H1 (cell line): ENCODE measurements at regions not wholly inside any gene's neighbourhood (a gene's known extent, or its start where the extent isn't known, plus 50 kb on each side); places are given as distances from the start of the nearest gene placed in this dataset.

Experiments used
- CTCF ChIA-PET: fragments of 300-600 bp; sonication (Branson Sonifier 250); formaldehyde crosslinking; loops from one replicate; lab custom pipeline; 2021; ENCODE audit not compliant: partially characterized antibody; lab: Charles Lee
- POLR2A ChIA-PET: fragments of 300-600 bp; sonication (Branson Sonifier 250); formaldehyde crosslinking; loops from one replicate; lab custom pipeline; 2021; ENCODE audit warnings: inconsistent platforms; ENCODE audit not compliant: partially characterized antibody; lab: Charles Lee
- DNase-seq, 2 experiments: peaks; one replicate each; pipeline versions ENCODE4 v3.0.0 to v3.0.0-alpha.2; 2010 to 2022; ENCODE audit warnings: low spot score in 2 of 2, low read depth in 1 of 2, mixed read lengths in 1 of 2
- FAIRE-seq: peaks from 2 replicates; lab custom pipeline; 2011; peaks lifted over from hg19 to GRCh38; lab: Jason Lieb, UNC
- H2AFZ ChIP-seq: 2 replicates; pipeline ENCODE4 v1.8.1; 2012; ENCODE audit warnings: low read length, inconsistent platforms
- H2AK5ac ChIP-seq: 2 replicates; pipeline ENCODE4 v1.6.1; 2013; ENCODE audit warnings: low read depth, low read length
- H2BK120ac ChIP-seq: replicated peaks from 2 replicates; pipeline ENCODE3; 2013; ENCODE audit warnings: low read depth, low read length, inconsistent platforms
- H2BK12ac ChIP-seq: 2 replicates; pipeline ENCODE4 v1.6.1; 2013; ENCODE audit warnings: low read depth, low read length
- H2BK15ac ChIP-seq: 2 replicates; pipeline ENCODE4 v1.6.1; 2013; ENCODE audit warnings: low read length
- H2BK20ac ChIP-seq: 2 replicates; pipeline ENCODE4 v1.6.1; 2013; ENCODE audit warnings: low read length
- H2BK5ac ChIP-seq: 2 replicates; pipeline ENCODE4 v1.6.1; 2013; ENCODE audit warnings: low read depth, low read length
- H3K14ac ChIP-seq: 2 replicates; pipeline ENCODE4 v1.6.1; 2013; ENCODE audit warnings: inconsistent platforms; ENCODE audit not compliant: insufficient read length
- H3K18ac ChIP-seq: 2 replicates; pipeline ENCODE4 v1.6.1; 2013; ENCODE audit warnings: low read length; ENCODE audit errors: extremely low read depth
- H3K23ac ChIP-seq: 2 replicates; pipeline ENCODE4 v1.6.1; 2013; ENCODE audit warnings: inconsistent platforms; ENCODE audit not compliant: insufficient read length
- H3K23me2 ChIP-seq: 2 replicates; pipeline ENCODE4 v1.6.1; 2013; ENCODE audit warnings: low read depth, low read length
- H3K27ac ChIP-seq: 2 replicates; pipeline ENCODE4 v1.6.1; 2011; ENCODE audit warnings: low read depth, low read length, inconsistent platforms
- H3K27me3 ChIP-seq, 4 experiments: replicated peaks in 1 of 4; 1 replicate in 1 of 4; 2 replicates in 3 of 4; pipeline versions ENCODE4 v1.6.1 to v1.8.1; 2011 to 2013; ENCODE audit warnings: low read length in 3 of 4, mild to moderate bottlenecking in 3 of 4, inconsistent platforms in 2 of 4, mixed read lengths in 2 of 4, moderate library complexity in 1 of 4; ENCODE audit not compliant: control insufficient read depth in 3 of 4, insufficient read depth in 3 of 4; ENCODE audit errors: extremely low read depth in 1 of 4
- H3K36me3 ChIP-seq, 4 experiments: 2 replicates each; pipeline versions ENCODE4 v1.6.1 to v1.8.1; 2011 to 2013; ENCODE audit warnings: mild to moderate bottlenecking in 4 of 4, low read length in 3 of 4, moderate library complexity in 2 of 4, control low read depth in 1 of 4, inconsistent platforms in 1 of 4; ENCODE audit not compliant: insufficient read depth in 4 of 4, control insufficient read depth in 2 of 4
- H3K4ac ChIP-seq: replicated peaks from 2 replicates; pipeline ENCODE3; 2013; ENCODE audit warnings: low read length, low read depth, mixed read lengths, inconsistent platforms; ENCODE audit not compliant: insufficient read length
- H3K4me1 ChIP-seq, 4 experiments: replicated peaks in 1 of 4; 1 replicate in 1 of 4; 2 replicates in 3 of 4; pipeline versions ENCODE4 v1.6.1 to v1.8.1; 2011 to 2013; ENCODE audit warnings: low read length in 3 of 4, inconsistent platforms in 2 of 4, mixed read lengths in 1 of 4; ENCODE audit not compliant: insufficient read depth in 4 of 4, control insufficient read depth in 3 of 4
- H3K4me2 ChIP-seq, 2 experiments: 2 replicates each; pipeline versions ENCODE4 v1.6.1 to v1.8.1; 2011 to 2013; ENCODE audit warnings: low read depth in 2 of 2, low read length in 2 of 2, control low read depth in 1 of 2, inconsistent platforms in 1 of 2, mild to moderate bottlenecking in 1 of 2; ENCODE audit not compliant: insufficient read depth in 1 of 2
- H3K4me3 ChIP-seq, 4 experiments: fragments of 200-600, 300-600 bp in 1 of 4; sonication (generic), shearing (Covaris generic), sonication (Bioruptor Twin) in 1 of 4; 2 replicates each; pipeline versions ENCODE4 v1.5.1 to v1.8.1; 2011 to 2016; ENCODE audit warnings: low read length in 4 of 4, low read depth in 3 of 4, control low read depth in 2 of 4, inconsistent platforms in 2 of 4, mild to moderate bottlenecking in 2 of 4, mixed read lengths in 1 of 4, moderate library complexity in 1 of 4; ENCODE audit not compliant: insufficient read depth in 2 of 4; ENCODE audit errors: extremely low read depth in 1 of 4
- H3K56ac ChIP-seq: replicated peaks from 2 replicates; pipeline ENCODE3; 2013; ENCODE audit warnings: low read depth, mild to moderate bottlenecking, mixed read lengths, low read length, inconsistent platforms; ENCODE audit not compliant: insufficient read length
- H3K79me1 ChIP-seq: 2 replicates; pipeline ENCODE4 v1.6.1; 2013; ENCODE audit warnings: low read depth, low read length, control low read depth
- H3K79me2 ChIP-seq, 2 experiments: 2 replicates each; pipeline versions ENCODE4 v1.6.1 to v1.8.1; 2012 to 2013; ENCODE audit warnings: low read length in 2 of 2, mild to moderate bottlenecking in 2 of 2, inconsistent platforms in 1 of 2; ENCODE audit not compliant: insufficient read depth in 2 of 2, control insufficient read depth in 1 of 2
- H3K9ac ChIP-seq, 4 experiments: replicated peaks in 1 of 4; 1 replicate in 1 of 4; 2 replicates in 3 of 4; pipeline versions ENCODE4 v1.6.1 to v1.8.1; 2011 to 2013; ENCODE audit warnings: low read depth in 3 of 4, low read length in 3 of 4, control low read depth in 2 of 4, mild to moderate bottlenecking in 2 of 4, moderate library complexity in 2 of 4, inconsistent platforms in 1 of 4; ENCODE audit errors: extremely low read depth in 1 of 4
- H3K9me3 ChIP-seq, 2 experiments: 2 replicates each; pipeline versions ENCODE4 v1.6.1 to v1.8.1; 2012 to 2013; ENCODE audit warnings: mild to moderate bottlenecking in 2 of 2, moderate library complexity in 2 of 2, control low read depth in 1 of 2, inconsistent platforms in 1 of 2, low read depth in 1 of 2, low read length in 1 of 2, mixed read lengths in 1 of 2; ENCODE audit not compliant: insufficient read depth in 2 of 2
- H4K20me1 ChIP-seq, 2 experiments: replicated peaks in 1 of 2; 2 replicates each; pipeline versions ENCODE3 to v1.8.1; 2011 to 2013; ENCODE audit warnings: inconsistent platforms in 2 of 2, low read length in 2 of 2, mild to moderate bottlenecking in 1 of 2; ENCODE audit not compliant: insufficient read depth in 2 of 2, control insufficient read depth in 1 of 2
- H4K5ac ChIP-seq: 2 replicates; pipeline ENCODE4 v1.6.1; 2013; ENCODE audit warnings: low read length, low read depth, mixed read lengths, inconsistent platforms; ENCODE audit not compliant: insufficient read length
- H4K8ac ChIP-seq: 2 replicates; pipeline ENCODE4 v1.8.0; 2013; ENCODE audit warnings: mild to moderate bottlenecking, moderate library complexity, low read length, inconsistent platforms; ENCODE audit not compliant: insufficient read depth; ENCODE audit errors: extremely low read depth
- H4K91ac ChIP-seq: replicated peaks from 2 replicates; pipeline ENCODE3; 2013; ENCODE audit warnings: low read length, mixed read lengths, inconsistent platforms; ENCODE audit not compliant: insufficient read length
- BRCA1 ChIP-seq: IDR thresholded peaks from 2 replicates; pipeline ENCODE4 v1.6.1; 2012; ENCODE audit warnings: low read depth, low read length, improper control_type of control experiment
- HDAC2 ChIP-seq, 2 experiments: fragments of 300-600 bp in 1 of 2; sonication (generic) in 1 of 2; IDR thresholded peaks; 2 replicates each; pipeline ENCODE4 v1.6.1; 2011 to 2012; ENCODE audit warnings: low read depth in 2 of 2, low read length in 2 of 2, mild to moderate bottlenecking in 2 of 2, moderate library complexity in 2 of 2, borderline replicate concordance in 1 of 2, inconsistent platforms in 1 of 2
- JUN ChIP-seq: IDR thresholded peaks from 2 replicates; pipeline ENCODE4 v1.6.1; 2011; ENCODE audit warnings: low read depth, mild to moderate bottlenecking, improper control_type of control experiment, low read length
- JUND ChIP-seq: IDR thresholded peaks from 2 replicates; pipeline ENCODE4 v1.6.1; 2011; ENCODE audit warnings: mild to moderate bottlenecking, improper control_type of control experiment, low read length
- RXRA ChIP-seq: IDR thresholded peaks from 2 replicates; pipeline ENCODE4 v1.6.1; 2011; ENCODE audit warnings: low read depth, mild to moderate bottlenecking, low read length, moderate library complexity; ENCODE audit not compliant: insufficient read depth
- SIRT6 ChIP-seq: IDR thresholded peaks from one replicate; pipeline ENCODE4 v1.7.1; 2012; ENCODE audit warnings: low read length, inconsistent platforms
- TAF7 ChIP-seq: optimal IDR thresholded peaks from 2 replicates; pipeline ENCODE3; 2011; ENCODE audit warnings: low read depth, mild to moderate bottlenecking, inconsistent platforms, low read length, moderate library complexity, borderline replicate concordance
- TCF12 ChIP-seq: IDR thresholded peaks from 2 replicates; pipeline ENCODE4 v1.6.1; 2011; ENCODE audit warnings: low read depth, mild to moderate bottlenecking, low read length
- WGBS, 2 experiments: shearing (Covaris generic) in 1 of 2; methylation state at CpG; one replicate each; pipeline versions ENCODE4 v1.1.6 to v1.1.7; 2013 to 2015; ENCODE audit warnings: low lambda C conversion rate in 2 of 2, mixed read lengths in 2 of 2, inconsistent platforms in 1 of 2, low coverage in 1 of 2, missing lambda C conversion rate in 1 of 2; ENCODE audit not compliant: insufficient replicate concordance in 2 of 2, insufficient coverage in 1 of 2, insufficient read length in 1 of 2; ENCODE audit errors: extremely low coverage in 1 of 2, missing lambda C conversion rate in 1 of 2; 5-methylcytosine and 5-hydroxymethylcytosine counted together
- TF ChIP-seq, protein P1 (sequence below), 3 experiments: IDR thresholded peaks; 1 replicate in 2 of 3; 2 replicates in 1 of 3; pipeline versions ENCODE4 v1.5.1 to v1.6.1; 2011; ENCODE audit warnings: low read length in 3 of 3, mild to moderate bottlenecking in 3 of 3, inconsistent platforms in 2 of 3, low read depth in 1 of 3, moderate library complexity in 1 of 3; ENCODE audit not compliant: insufficient read depth in 1 of 3; ENCODE audit errors: control extremely low read depth in 1 of 3

DNA sequence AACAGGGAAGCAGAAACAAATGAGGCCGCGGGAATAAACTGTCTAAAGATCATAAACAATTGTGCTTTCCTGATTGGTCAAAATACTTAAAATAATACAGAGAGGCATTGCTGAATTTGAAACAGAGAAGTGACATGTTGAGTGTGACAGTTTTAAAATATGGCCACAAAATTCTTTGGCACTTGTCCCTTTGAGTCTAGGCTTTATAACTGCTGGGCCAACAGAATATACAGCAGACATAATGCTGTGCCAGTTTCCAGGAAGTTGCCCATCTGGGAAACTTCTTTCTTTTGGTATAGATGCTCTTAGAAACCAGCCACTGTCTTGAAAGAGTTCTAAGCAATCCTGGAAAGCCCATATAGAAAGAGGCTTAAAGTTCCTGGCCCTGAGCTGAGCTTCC, 668.4 kb downstream of the CENPC start:
- no peak overlapping the region for H2BK20ac ChIP-seq
- H3K18ac ChIP-seq: no peak overlapping the region
- no peak overlapping the region for H4K8ac ChIP-seq
- no peak overlapping the region for H2AK5ac ChIP-seq
- no peaks in the 10 kb centered on the region for H3K27me3 ChIP-seq
- no peak overlapping the region for H3K4me2 ChIP-seq
- H3K14ac ChIP-seq: no peak overlapping the region
- H2BK5ac ChIP-seq: no peak overlapping the region
- H4K5ac ChIP-seq: no peak overlapping the region
- no peaks in the 10 kb centered on the region for H4K20me1 ChIP-seq
- H2BK12ac ChIP-seq: no peak overlapping the region
- DNase-seq: no peak
- 91% methylated on average over 2 of the region's 2 CpGs; no CpG with 5 or more reads in 1 of the 2 experiments for WGBS, 2 experiments
- H3K79me1 ChIP-seq: no peaks in the 10 kb centered on the region
- H3K4ac ChIP-seq: no peak overlapping the region
- H3K23ac ChIP-seq: no peak overlapping the region
- no peaks in the 10 kb centered on the region for H3K4me1 ChIP-seq
- no peaks in the 10 kb centered on the region for H3K79me2 ChIP-seq
- H3K23me2 ChIP-seq: no peaks in the 10 kb centered on the region
- CTCF ChIA-PET: interaction anchor here (0.5 kb wide), 1 partner anchor 74 kb away, joined by 3 read pairs; no protein-coding TSS in a partner anchor
- no peak overlapping the region for H2BK120ac ChIP-seq
- H3K9ac ChIP-seq: no peak overlapping the region
- TF ChIP-seq HDAC2 (IDR thresholded peaks at IDR 0.05; ENCODE audit: borderline replicate concordance in 1 of 2, low read depth in 2 of 2, low read length in 2 of 2) (no peak), SIRT6 (no peak), JUN (no peak), JUND (no peak), TAF7 (no peak), RXRA (no peak), BRCA1 (no peak), TCF12 (no peak)
- TF ChIP-seq, protein P1, sequence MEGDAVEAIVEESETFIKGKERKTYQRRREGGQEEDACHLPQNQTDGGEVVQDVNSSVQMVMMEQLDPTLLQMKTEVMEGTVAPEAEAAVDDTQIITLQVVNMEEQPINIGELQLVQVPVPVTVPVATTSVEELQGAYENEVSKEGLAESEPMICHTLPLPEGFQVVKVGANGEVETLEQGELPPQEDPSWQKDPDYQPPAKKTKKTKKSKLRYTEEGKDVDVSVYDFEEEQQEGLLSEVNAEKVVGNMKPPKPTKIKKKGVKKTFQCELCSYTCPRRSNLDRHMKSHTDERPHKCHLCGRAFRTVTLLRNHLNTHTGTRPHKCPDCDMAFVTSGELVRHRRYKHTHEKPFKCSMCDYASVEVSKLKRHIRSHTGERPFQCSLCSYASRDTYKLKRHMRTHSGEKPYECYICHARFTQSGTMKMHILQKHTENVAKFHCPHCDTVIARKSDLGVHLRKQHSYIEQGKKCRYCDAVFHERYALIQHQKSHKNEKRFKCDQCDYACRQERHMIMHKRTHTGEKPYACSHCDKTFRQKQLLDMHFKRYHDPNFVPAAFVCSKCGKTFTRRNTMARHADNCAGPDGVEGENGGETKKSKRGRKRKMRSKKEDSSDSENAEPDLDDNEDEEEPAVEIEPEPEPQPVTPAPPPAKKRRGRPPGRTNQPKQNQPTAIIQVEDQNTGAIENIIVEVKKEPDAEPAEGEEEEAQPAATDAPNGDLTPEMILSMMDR (IDR thresholded peaks at IDR 0.05; ENCODE audit: control extremely low read depth in 1 of 3, insufficient read depth in 1 of 3, low read depth in 1 of 3, low read length in 3 of 3): no peak
- no peak overlapping the region for H3K4me3 ChIP-seq
- no peak for FAIRE-seq
- POLR2A ChIA-PET: no interaction called here
- H2AFZ ChIP-seq: no peak overlapping the region; the same call in 1 of the 2 replicates
- H3K9me3 ChIP-seq: no peaks in the 10 kb centered on the region
- H4K91ac ChIP-seq: no peak overlapping the region
- H3K36me3 ChIP-seq: no peaks in the 10 kb centered on the region
- H3K56ac ChIP-seq: no peak overlapping the region
- H3K27ac ChIP-seq: no peak overlapping the region
- H2BK15ac ChIP-seq: no peak overlapping the region
